ENCODE measurements at regions not wholly inside any gene's neighbourhood (a gene's known extent, or its start where the extent isn't known, plus 50 kb on each side); places are given as distances from the start of the nearest gene placed in this dataset.

DNA sequence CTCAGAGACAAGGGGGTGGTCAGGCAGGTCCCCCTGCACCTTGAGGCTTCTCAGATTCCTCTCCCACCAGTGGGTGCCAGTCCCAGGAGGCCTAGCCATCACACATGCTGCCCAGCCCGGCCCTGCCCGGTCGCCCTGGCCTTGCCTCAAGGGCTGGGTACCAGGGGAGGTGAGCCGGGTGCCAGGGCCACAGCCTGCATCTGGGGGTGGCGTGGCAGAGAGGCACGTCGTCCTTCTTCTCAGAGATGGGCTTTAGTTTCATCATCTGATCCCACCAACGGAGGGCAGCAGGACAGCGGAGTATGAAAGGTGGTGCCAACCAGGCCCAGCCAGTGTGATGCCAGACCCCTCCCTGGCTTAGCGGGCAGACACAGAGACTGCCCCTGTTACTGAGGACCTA is 161.7 kb downstream of the TFCP2L1 start:
- Histone ChIP-seq H3K9me2 (replicated peaks; ENCODE audit: insufficient read depth) (no peaks in the 10 kb centered on the region), H2AFZ (no peak overlapping the region), H3K27me3 (peaks cover 7% of the 10 kb centered on the region), H3K4me1 (ENCODE audit: insufficient read depth) (no peaks in the 10 kb centered on the region), H3K79me2 (no peaks in the 10 kb centered on the region), H3K36me3 (replicated peaks; ENCODE audit: insufficient read depth, low read depth) (no peaks in the 10 kb centered on the region), H3K27ac (no peak overlapping the region), H3K4me3 (no peak overlapping the region), H4K20me1 (ENCODE audit: insufficient read depth, poor library complexity, severe bottlenecking) (no peaks in the 10 kb centered on the region), H3K9me3 (ENCODE audit: low read depth) (no peaks in the 10 kb centered on the region), H3K4me2 (no peak overlapping the region)
- WGBS (ENCODE audit: low lambda C conversion rate, missing lambda C conversion rate), result 96% methylated on average over 10 of the region's 10 CpGs
- DNase-seq (ENCODE audit: low spot score), result no peak
- TF ChIP-seq CTCF (IDR thresholded peaks at IDR 0.05; ENCODE audit: poor library complexity), result no peak
- no peak for TF ChIP-seq EZH2phosphoT487 (IDR thresholded peaks at IDR 0.05; ENCODE audit: low read depth, severe bottlenecking, unreplicated experiment)
- TF ChIP-seq EZH2 (IDR thresholded peaks at IDR 0.05; ENCODE audit: borderline replicate concordance), result no peak

- H3K4me1 ChIP-seq (ENCODE audit: insufficient read depth), result no peaks in the 10 kb centered on the region
- H4K20me1 ChIP-seq (ENCODE audit: insufficient read depth, poor library complexity, severe bottlenecking), result no peaks in the 10 kb centered on the region
- no peaks in the 10 kb centered on the region for H3K36me3 ChIP-seq (replicated peaks; ENCODE audit: insufficient read depth, low read depth)
- H3K9me3 ChIP-seq (ENCODE audit: low read depth), result no peaks in the 10 kb centered on the region
- H3K9me2 ChIP-seq (replicated peaks; ENCODE audit: insufficient read depth), result no peaks in the 10 kb centered on the region
- H3K27ac ChIP-seq, result no peak overlapping the region
- no peak for DNase-seq (ENCODE audit: low spot score)
- H2AFZ ChIP-seq, result no peak overlapping the region
- H3K79me2 ChIP-seq, result no peaks in the 10 kb centered on the region
- H3K27me3 ChIP-seq, result peaks cover 7% of the 10 kb centered on the region
- no peak overlapping the region for H3K4me3 ChIP-seq
- TF ChIP-seq CTCF (IDR thresholded peaks at IDR 0.05; ENCODE audit: poor library complexity) (no peak), EZH2phosphoT487 (IDR thresholded peaks at IDR 0.05; ENCODE audit: low read depth, severe bottlenecking, unreplicated experiment) (no peak), EZH2 (IDR thresholded peaks at IDR 0.05; ENCODE audit: borderline replicate concordance) (no peak)
- no peak overlapping the region for H3K4me2 ChIP-seq
Measured at GRCh38 chr2:121124330-121124729, 160.7 kb downstream of the TFCP2L1 start.

DNA sequence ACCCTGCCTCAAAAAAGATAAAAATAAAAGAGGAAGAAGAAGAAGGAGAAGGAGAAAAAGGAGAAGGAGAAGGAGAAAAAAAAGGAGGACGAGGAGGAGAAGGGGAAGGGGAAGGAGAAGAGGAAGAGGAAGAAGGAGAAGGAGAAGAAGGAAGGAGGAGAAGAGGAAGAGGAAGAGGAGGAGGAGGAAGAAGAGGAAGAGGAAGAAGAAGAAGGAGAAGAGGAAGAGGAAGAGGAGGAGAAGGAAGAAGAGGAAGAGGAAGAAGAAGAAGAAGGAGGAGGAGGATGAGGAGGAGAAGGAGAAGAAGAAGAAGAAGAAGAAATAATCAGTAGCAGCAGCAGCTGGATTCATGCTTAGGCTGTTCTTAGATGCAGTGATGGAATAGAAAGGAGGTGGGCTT is 159.7 kb downstream of the TFCP2L1 start:
- TF ChIP-seq CTCF (IDR thresholded peaks at IDR 0.05; ENCODE audit: poor library complexity) (no peak), EZH2 (IDR thresholded peaks at IDR 0.05; ENCODE audit: borderline replicate concordance) (no peak), EZH2phosphoT487 (IDR thresholded peaks at IDR 0.05; ENCODE audit: low read depth, severe bottlenecking, unreplicated experiment) (no peak)
- no peaks in the 10 kb centered on the region for H3K79me2 ChIP-seq
- 75% methylated on average over 1 of the region's 1 CpG for WGBS (ENCODE audit: low lambda C conversion rate, missing lambda C conversion rate)

More for the DNA sequence above, 159.7 kb downstream of the TFCP2L1 start:
- H3K27me3 ChIP-seq, result peaks cover 7% of the 10 kb centered on the region
- no peaks in the 10 kb centered on the region for H3K4me1 ChIP-seq (ENCODE audit: insufficient read depth)
- DNase-seq (ENCODE audit: low spot score), result no peak
- no peak overlapping the region for H3K27ac ChIP-seq
- H3K4me2 ChIP-seq, result no peak overlapping the region
- H2AFZ ChIP-seq, result no peak overlapping the region
- no peaks in the 10 kb centered on the region for H4K20me1 ChIP-seq (ENCODE audit: insufficient read depth, poor library complexity, severe bottlenecking)
- no peaks in the 10 kb centered on the region for H3K36me3 ChIP-seq (replicated peaks; ENCODE audit: insufficient read depth, low read depth)
- no peak overlapping the region for H3K4me3 ChIP-seq
- no peaks in the 10 kb centered on the region for H3K9me2 ChIP-seq (replicated peaks; ENCODE audit: insufficient read depth)
- H3K9me3 ChIP-seq (ENCODE audit: low read depth), result no peaks in the 10 kb centered on the region
